Stimulated activated CD4-positive, alpha-beta T cell treated with anti-CD3 and anti-CD28 coated beads, TNF-alpha, amount 100 ng/mL, for 1 hour (primary cell): ENCODE measurements at regions not wholly inside any gene's neighbourhood (a gene's known extent, or its start where the extent isn't known, plus 50 kb on each side); places are given as distances from the start of the nearest gene placed in this dataset.

ENCODE experiments used
- DNase-seq, 3 donors: peaks; one replicate each; pipeline ENCODE4 v3.0.0-alpha.2; 2020; ENCODE audit warnings: low read depth in 3 of 3, low spot score in 1 of 3

- no peak for DNase-seq
These were observed 80.2 kb upstream of the GPC1 start for GRCh38 chr2:240355001-240355891.

GRCh38 chr2:240355962-240356361 lies 79.5 kb upstream of the GPC1 start:
- DNase-seq: no peak

GRCh38 chr2:240356700-240357640 lies 78.5 kb upstream of the GPC1 start:
- DNase-seq: no peak

GRCh38 chr2:240357641-240358012 lies 77.8 kb upstream of the GPC1 start:
- DNase-seq: no peak

- DNase-seq: no peak
These were observed 77.4 kb upstream of the GPC1 start for GRCh38 chr2:240358080-240358479.

- no peak for DNase-seq
These were observed 76.6 kb upstream of the GPC1 start for GRCh38 chr2:240358821-240359397.

- DNase-seq: no peak
These were observed 75.8 kb upstream of the GPC1 start for GRCh38 chr2:240359695-240360094.

- DNase-seq: no peak
These were observed 74.6 kb upstream of the GPC1 start for GRCh38 chr2:240360645-240361475.

- no peak for DNase-seq
These were observed 73.2 kb upstream of the GPC1 start for GRCh38 chr2:240362216-240362755.

GRCh38 chr2:240362826-240363745 lies 72.4 kb upstream of the GPC1 start:
- no peak for DNase-seq

GRCh38 chr2:240363746-240364581 lies 71.5 kb upstream of the GPC1 start:
- no peak for DNase-seq

- DNase-seq: no peak
These were observed 70.9 kb upstream of the GPC1 start for GRCh38 chr2:240364582-240364960.

GRCh38 chr2:240364961-240365775 lies 70.3 kb upstream of the GPC1 start:
- no peak for DNase-seq

- DNase-seq: no peak
These were observed 69.4 kb upstream of the GPC1 start for GRCh38 chr2:240365971-240366471.

GRCh38 chr2:240366901-240367300 lies 68.6 kb upstream of the GPC1 start:
- DNase-seq: no peak

GRCh38 chr2:240367721-240368120 lies 67.7 kb upstream of the GPC1 start:
- no peak for DNase-seq

GRCh38 chr2:240368781-240369331 lies 66.6 kb upstream of the GPC1 start:
- DNase-seq: no peak
